ENCODE measurements at regions not wholly inside any gene's neighbourhood (a gene's known extent, or its start where the extent isn't known, plus 50 kb on each side); places are given as distances from the start of the nearest gene placed in this dataset.

- no peak for TF ChIP-seq CTCF (IDR thresholded peaks at IDR 0.05)
- no peak for TF ChIP-seq POLR2A (IDR thresholded peaks at IDR 0.05)
Measured at GRCh38 chr7:108985037-108985436, 415.4 kb downstream of the DNAJB9 start.

Measured in body of pancreas (tissue), 4 donors.